Left ventricle myocardium inferior (tissue), 1 donor: ENCODE measurements at regions not wholly inside any gene's neighbourhood (a gene's known extent, or its start where the extent isn't known, plus 50 kb on each side); places are given as distances from the start of the nearest gene placed in this dataset.
A peak's percentile ranks its signal among the peaks of the same experiment; 100 is the strongest.

Source experiments
- DNase-seq: peaks from one replicate; pipeline ENCODE4 v3.0.0-alpha.2; 2020
- H3K27ac ChIP-seq: fragments of 200-600 bp; replicated peaks from 2 replicates; pipeline ENCODE4 v1.8.0; 2021
- H3K27me3 ChIP-seq: fragments of 200-600 bp; 2 replicates; pipeline ENCODE4 v1.8.0; 2021; ENCODE audit warnings: low read depth
- H3K36me3 ChIP-seq: fragments of 200-600 bp; 2 replicates; pipeline ENCODE4 v1.8.0; 2021
- H3K4me1 ChIP-seq: fragments of 200-600 bp; 2 replicates; pipeline ENCODE4 v1.8.0; 2021
- H3K4me3 ChIP-seq: fragments of 200-600 bp; 2 replicates; pipeline ENCODE4 v1.8.0; 2021; ENCODE audit warnings: mild to moderate bottlenecking, moderate library complexity
- H3K9me3 ChIP-seq: fragments of 200-600 bp; replicated peaks from 2 replicates; pipeline ENCODE4 v1.8.0; 2021
- intact Hi-C: fragments of 100-400 bp; cut with micrococcal nuclease; formaldehyde crosslinking; loops from one replicate; pipeline ENCODE4 v1.11.0; 2022
- TF ChIP-seq, protein P1 (sequence below): fragments of 200-600 bp; IDR thresholded peaks from 2 replicates; pipeline ENCODE4 v1.8.0; 2021; ENCODE audit warnings: antibody characterized with exemption, mild to moderate bottlenecking, borderline replicate concordance
- donor health status: DM: no; HTN: yes; CAD: no; lungs with severe emphysema.

DNA sequence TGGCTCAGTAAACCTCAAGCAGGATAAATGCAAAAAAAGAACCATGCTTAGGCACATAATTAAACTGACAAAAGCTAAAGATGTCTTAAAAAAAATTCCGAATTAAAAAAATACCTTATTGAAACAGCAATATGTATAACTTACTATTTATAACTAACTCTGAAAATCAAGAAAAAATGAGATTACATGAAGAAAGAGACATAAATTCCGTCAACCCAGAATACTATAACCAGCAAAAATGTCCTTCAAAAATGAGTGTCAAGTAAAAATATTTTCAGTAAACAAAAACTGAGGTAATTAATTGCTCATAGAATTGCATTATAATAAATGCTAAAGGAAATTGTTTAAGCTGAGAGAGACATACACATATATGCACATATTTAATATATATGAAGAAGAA is 474.5 kb upstream of the SYT4 start:
- intact Hi-C loops, result no loop called here
- no peaks in the 10 kb centered on the region for H3K4me1 ChIP-seq
- TF ChIP-seq, protein P1, sequence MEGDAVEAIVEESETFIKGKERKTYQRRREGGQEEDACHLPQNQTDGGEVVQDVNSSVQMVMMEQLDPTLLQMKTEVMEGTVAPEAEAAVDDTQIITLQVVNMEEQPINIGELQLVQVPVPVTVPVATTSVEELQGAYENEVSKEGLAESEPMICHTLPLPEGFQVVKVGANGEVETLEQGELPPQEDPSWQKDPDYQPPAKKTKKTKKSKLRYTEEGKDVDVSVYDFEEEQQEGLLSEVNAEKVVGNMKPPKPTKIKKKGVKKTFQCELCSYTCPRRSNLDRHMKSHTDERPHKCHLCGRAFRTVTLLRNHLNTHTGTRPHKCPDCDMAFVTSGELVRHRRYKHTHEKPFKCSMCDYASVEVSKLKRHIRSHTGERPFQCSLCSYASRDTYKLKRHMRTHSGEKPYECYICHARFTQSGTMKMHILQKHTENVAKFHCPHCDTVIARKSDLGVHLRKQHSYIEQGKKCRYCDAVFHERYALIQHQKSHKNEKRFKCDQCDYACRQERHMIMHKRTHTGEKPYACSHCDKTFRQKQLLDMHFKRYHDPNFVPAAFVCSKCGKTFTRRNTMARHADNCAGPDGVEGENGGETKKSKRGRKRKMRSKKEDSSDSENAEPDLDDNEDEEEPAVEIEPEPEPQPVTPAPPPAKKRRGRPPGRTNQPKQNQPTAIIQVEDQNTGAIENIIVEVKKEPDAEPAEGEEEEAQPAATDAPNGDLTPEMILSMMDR, result no peak
- no peaks in the 10 kb centered on the region for H3K36me3 ChIP-seq
- H3K27me3 ChIP-seq, result no peaks in the 10 kb centered on the region
- no peak overlapping the region for H3K27ac ChIP-seq
- no peak overlapping the region for H3K4me3 ChIP-seq
- no peak for DNase-seq
- H3K9me3 ChIP-seq, result peaks cover 30% of the 10 kb centered on the region

- no peaks in the 10 kb centered on the region for H3K36me3 ChIP-seq
- DNase-seq, result no peak
- no peaks in the 10 kb centered on the region for H3K27me3 ChIP-seq
- TF ChIP-seq, protein P1, result no peak
- intact Hi-C loops, result no loop called here
- no peak overlapping the region for H3K4me3 ChIP-seq
- H3K4me1 ChIP-seq, result no peaks in the 10 kb centered on the region
- no peak overlapping the region for H3K27ac ChIP-seq
- H3K9me3 ChIP-seq, result peaks cover 4% of the 10 kb centered on the region
These were observed 480.0 kb upstream of the SYT4 start for GRCh38 chr18:43757273-43757672.

- intact Hi-C loops, result no loop called here
- Histone ChIP-seq H3K9me3 (peaks cover 8% of the 10 kb centered on the region), H3K4me3 (no peak overlapping the region), H3K27ac (no peak overlapping the region), H3K4me1 (no peaks in the 10 kb centered on the region), H3K36me3 (no peaks in the 10 kb centered on the region), H3K27me3 (no peaks in the 10 kb centered on the region)
- no peak for DNase-seq
- TF ChIP-seq, protein P1, result no peak
These were observed 481.4 kb upstream of the SYT4 start for GRCh38 chr18:43758734-43759133.

GRCh38 chr18:43760010-43760409 is 482.7 kb upstream of the SYT4 start:
- Histone ChIP-seq H3K4me1 (no peaks in the 10 kb centered on the region), H3K4me3 (no peak overlapping the region), H3K9me3 (peaks cover 21% of the 10 kb centered on the region), H3K36me3 (no peaks in the 10 kb centered on the region), H3K27me3 (no peaks in the 10 kb centered on the region), H3K27ac (no peak overlapping the region)
- no peak for DNase-seq
- intact Hi-C loops, result no loop called here
- TF ChIP-seq, protein P1, result no peak

- H3K9me3 ChIP-seq, result peaks cover 4% of the 10 kb centered on the region
- TF ChIP-seq, protein P1, result peak; percentile 52
- H3K4me3 ChIP-seq, result no peak overlapping the region
- H3K27me3 ChIP-seq, result no peaks in the 10 kb centered on the region
- intact Hi-C loops, result no loop called here
- peak overlapping the region; percentile 62 for H3K27ac ChIP-seq
- peaks cover 28% of the 10 kb centered on the region for H3K4me1 ChIP-seq
- H3K36me3 ChIP-seq, result no peaks in the 10 kb centered on the region
- peak; percentile 42 for DNase-seq
These were observed 495.6 kb upstream of the SYT4 start for GRCh38 chr18:43772907-43773306.

DNA sequence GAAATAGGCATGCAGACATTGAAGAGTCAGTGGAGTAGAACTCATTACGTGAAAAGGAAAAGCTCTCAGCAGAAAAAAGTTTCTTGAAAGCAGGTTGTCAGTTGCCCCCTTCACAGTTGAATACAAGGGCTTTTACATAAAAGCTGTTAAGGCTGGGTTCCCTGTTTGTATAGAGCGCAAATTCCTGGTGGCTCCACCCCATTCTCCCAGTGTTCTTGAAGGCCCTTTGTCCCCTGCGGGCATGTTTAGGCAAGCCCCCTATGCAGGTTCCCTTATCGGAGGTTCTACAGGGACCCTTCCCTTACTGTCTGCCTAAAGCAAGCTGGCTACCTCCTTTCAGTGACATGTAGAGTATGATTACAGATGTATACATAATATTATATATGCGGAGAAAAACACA is 497.2 kb upstream of the SYT4 start:
- Histone ChIP-seq H3K27ac (no peak overlapping the region), H3K4me1 (peaks cover 28% of the 10 kb centered on the region), H3K4me3 (no peak overlapping the region), H3K9me3 (peaks cover 2% of the 10 kb centered on the region), H3K36me3 (no peaks in the 10 kb centered on the region), H3K27me3 (no peaks in the 10 kb centered on the region)
- TF ChIP-seq, protein P1, result no peak
- intact Hi-C loops, result no loop called here
- no peak for DNase-seq
